ENCODE measurements at regions not wholly inside any gene's neighbourhood (a gene's known extent, or its start where the extent isn't known, plus 50 kb on each side); places are given as distances from the start of the nearest gene placed in this dataset.

DNA sequence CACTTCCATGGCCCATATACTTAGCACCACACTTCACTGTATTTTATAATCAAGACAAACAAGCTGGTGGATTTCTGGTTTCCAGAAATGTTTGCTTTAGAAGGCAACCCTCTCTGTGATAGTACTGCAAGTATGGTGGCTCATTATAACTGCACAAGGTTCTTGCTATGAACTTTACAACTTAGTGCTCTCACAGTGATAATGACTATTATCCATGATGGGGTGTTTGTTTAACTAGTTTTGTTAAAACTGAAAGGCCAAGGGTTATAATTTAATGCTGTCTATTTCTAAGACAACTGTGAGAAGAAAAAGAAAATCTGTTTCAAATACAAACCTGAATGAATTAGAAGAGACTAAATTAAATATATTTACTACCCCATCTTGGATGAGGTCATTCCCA is 903.2 kb downstream of the ADGRL2 start:
- POLR2A ChIA-PET (ENCODE audit: low non-redundant PET) = no interaction called here
- TF ChIP-seq, protein P1, sequence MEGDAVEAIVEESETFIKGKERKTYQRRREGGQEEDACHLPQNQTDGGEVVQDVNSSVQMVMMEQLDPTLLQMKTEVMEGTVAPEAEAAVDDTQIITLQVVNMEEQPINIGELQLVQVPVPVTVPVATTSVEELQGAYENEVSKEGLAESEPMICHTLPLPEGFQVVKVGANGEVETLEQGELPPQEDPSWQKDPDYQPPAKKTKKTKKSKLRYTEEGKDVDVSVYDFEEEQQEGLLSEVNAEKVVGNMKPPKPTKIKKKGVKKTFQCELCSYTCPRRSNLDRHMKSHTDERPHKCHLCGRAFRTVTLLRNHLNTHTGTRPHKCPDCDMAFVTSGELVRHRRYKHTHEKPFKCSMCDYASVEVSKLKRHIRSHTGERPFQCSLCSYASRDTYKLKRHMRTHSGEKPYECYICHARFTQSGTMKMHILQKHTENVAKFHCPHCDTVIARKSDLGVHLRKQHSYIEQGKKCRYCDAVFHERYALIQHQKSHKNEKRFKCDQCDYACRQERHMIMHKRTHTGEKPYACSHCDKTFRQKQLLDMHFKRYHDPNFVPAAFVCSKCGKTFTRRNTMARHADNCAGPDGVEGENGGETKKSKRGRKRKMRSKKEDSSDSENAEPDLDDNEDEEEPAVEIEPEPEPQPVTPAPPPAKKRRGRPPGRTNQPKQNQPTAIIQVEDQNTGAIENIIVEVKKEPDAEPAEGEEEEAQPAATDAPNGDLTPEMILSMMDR (conservative IDR thresholded peaks at IDR 0.05; ENCODE audit: low read depth) = no peak
- H3K27ac ChIP-seq = no peak overlapping the region
- DNase-seq (ENCODE audit: low spot score) = no peak
- CTCF ChIA-PET = no interaction called here

DNA sequence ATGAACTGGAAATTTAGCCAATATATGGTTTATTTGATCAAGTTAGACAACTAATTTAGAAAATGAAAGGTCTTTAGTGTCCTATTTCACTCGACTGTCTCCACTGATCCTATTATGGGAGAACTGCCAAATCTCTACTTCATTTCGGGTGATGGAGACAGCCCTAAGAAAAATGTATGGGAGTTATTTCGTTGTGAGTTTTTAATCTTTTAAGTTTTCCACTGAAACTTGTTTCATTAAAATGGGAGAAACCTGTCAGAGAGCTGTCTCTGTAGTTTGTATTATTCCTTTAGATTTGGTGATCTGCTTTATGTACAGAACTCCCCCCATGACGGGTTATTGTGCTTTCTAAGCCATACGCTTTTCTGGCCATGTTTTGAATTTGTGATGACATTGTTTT is 899.7 kb downstream of the ADGRL2 start:
- TF ChIP-seq, protein P1 (conservative IDR thresholded peaks at IDR 0.05; ENCODE audit: low read depth) = no peak
- CTCF ChIA-PET = no interaction called here
- no peak overlapping the region for H3K27ac ChIP-seq
- DNase-seq (ENCODE audit: low spot score) = no peak
- POLR2A ChIA-PET (ENCODE audit: low non-redundant PET) = no interaction called here

DNA sequence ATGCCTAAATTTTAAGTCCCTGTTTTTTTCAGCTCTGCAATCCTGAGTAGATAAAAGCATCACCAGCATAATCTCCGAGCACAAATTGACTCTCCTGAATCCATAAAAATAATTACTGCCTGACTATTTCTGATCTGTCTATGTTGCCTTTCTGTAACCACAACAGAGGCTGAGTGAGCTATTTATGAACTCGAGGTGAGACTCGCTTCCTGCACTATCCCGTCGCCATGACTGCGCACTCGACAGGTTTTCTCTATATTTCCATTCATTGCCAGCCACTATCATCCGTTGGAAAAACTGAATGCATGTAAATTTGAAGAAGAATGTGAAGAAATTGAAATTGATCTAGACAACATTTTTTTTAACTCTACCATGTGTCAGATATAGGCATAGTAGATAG is 897.2 kb downstream of the ADGRL2 start:
- DNase-seq (ENCODE audit: low spot score) = no peak
- ChIA-PET CTCF (interaction anchor here (0.6 kb wide), 1 partner anchor 25 kb away, joined by 3 read pairs; no protein-coding TSS in a partner anchor), POLR2A (ENCODE audit: low non-redundant PET) (no interaction called here)
- TF ChIP-seq, protein P1 (conservative IDR thresholded peaks at IDR 0.05; ENCODE audit: low read depth) = no peak
- H3K27ac ChIP-seq = no peak overlapping the region

DNA sequence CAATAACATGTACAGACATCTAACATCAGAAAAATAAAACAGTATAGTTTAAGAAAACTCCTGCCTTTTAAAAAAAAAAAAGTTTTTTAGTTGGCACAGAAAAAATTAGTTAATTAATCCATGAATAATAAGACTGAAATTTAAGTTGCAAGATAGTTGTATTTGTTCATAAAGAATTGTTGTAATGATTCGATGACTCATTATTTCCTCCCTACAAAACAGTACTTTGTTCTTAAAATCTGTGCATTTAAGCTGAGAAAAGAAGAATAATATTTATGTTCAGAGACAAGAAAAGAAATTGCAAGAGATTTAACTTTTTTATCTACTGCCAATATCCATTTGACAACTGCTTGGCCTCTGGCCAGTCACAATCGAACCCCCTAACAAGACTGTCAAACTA is 894.7 kb downstream of the ADGRL2 start:
- H3K27ac ChIP-seq = no peak overlapping the region
- POLR2A ChIA-PET (ENCODE audit: low non-redundant PET) = interaction anchor here (0.6 kb wide), 1 partner anchor 31 kb away, joined by 3 read pairs; no protein-coding TSS in a partner anchor
- CTCF ChIA-PET = interaction anchor here (0.6 kb wide), 1 partner anchor 421 kb away, joined by 3 read pairs; no protein-coding TSS in a partner anchor
- TF ChIP-seq, protein P1 (conservative IDR thresholded peaks at IDR 0.05; ENCODE audit: low read depth) = no peak
- DNase-seq (ENCODE audit: low spot score) = no peak

DNA sequence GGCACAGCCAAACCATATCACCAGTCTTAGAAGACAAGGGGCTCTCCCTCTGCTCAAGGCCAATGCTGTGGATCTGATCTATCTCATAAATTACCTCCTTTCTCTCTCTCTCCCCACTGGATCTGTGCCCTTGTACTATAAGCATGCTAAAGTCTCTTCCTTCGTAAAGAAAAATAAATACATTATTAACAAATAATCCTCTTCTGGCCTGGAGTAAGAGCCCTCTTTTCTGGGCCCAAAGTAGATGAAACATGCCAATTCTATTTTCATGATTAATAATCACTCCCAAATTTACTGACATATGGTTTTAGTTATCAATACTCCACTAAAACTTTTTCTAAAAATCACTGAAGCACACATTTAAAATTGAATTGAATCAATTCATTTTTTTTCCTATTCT is 889.7 kb downstream of the ADGRL2 start:
- TF ChIP-seq, protein P1 (conservative IDR thresholded peaks at IDR 0.05; ENCODE audit: low read depth) = no peak
- DNase-seq (ENCODE audit: low spot score) = no peak
- ChIA-PET POLR2A (ENCODE audit: low non-redundant PET) (no interaction called here), CTCF (no interaction called here)
- no peak overlapping the region for H3K27ac ChIP-seq

DNA sequence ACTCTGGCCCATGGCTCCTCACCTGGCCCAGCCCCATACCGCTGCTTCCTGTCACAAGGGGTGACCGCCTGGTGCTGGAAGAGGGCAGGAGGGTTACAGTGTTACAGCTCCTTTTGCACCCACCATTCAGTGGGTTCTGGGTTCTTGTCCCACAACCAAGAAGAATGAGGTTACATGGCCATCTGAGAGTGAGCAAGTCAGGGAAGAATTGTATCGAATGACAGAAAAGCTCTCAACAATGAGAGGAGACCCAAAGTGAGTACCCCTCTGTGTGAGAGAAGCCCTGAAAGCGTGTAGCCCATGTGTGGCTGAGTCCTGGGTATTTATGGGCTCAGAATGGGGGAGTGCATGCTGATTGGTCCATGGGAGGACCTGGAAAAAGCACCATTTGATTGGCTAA is 888.5 kb downstream of the ADGRL2 start:
- no peak overlapping the region for H3K27ac ChIP-seq
- no peak for DNase-seq (ENCODE audit: low spot score)
- TF ChIP-seq, protein P1 (conservative IDR thresholded peaks at IDR 0.05; ENCODE audit: low read depth) = no peak
- ChIA-PET CTCF (no interaction called here), POLR2A (ENCODE audit: low non-redundant PET) (no interaction called here)

DNA sequence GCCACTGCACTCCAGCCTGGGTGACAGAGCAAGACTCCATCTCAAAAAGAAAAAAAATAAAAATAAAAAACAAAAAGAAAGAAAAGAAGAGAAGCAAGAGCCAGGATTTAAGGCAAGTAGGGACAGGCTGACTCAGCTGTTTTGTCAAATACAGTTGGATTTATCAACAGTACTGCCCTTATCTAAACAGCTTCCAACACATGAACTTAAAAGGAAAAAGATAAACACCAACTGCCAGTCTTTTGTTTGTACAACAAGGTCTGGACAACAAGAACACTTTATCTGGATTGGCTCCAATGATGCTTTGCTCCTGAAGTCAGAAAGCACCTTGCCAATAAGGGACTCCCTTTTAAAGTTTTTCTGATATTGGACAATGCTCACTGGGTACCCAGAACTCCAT is 886.0 kb downstream of the ADGRL2 start:
- DNase-seq (ENCODE audit: low spot score) = no peak
- CTCF ChIA-PET = interaction anchor here (0.6 kb wide), 1 partner anchor 335 kb away, joined by 3 read pairs; no protein-coding TSS in a partner anchor
- no peak overlapping the region for H3K27ac ChIP-seq
- POLR2A ChIA-PET (ENCODE audit: low non-redundant PET) = no interaction called here
- TF ChIP-seq, protein P1 (conservative IDR thresholded peaks at IDR 0.05; ENCODE audit: low read depth) = no peak
